Subcutaneous abdominal adipose tissue (tissue), 5 donors: ENCODE measurements at regions not wholly inside any gene's neighbourhood (a gene's known extent, or its start where the extent isn't known, plus 50 kb on each side); places are given as distances from the start of the nearest gene placed in this dataset.
"Not testable (repeated sequence)": the region's sequence is repeated elsewhere in the genome, so short reads cannot be mapped to it uniquely, and the experiment has no call there.

Experiments used
- H3K27ac ChIP-seq: one replicate; pipeline ENCODE4 v1.7.0; 2013; ENCODE audit warnings: low read depth, mild to moderate bottlenecking, inconsistent platforms, low read length, moderate library complexity
- H3K27me3 ChIP-seq, 5 donors: one replicate each; pipeline ENCODE4 v1.7.0; 2013; ENCODE audit warnings: low read length in 5 of 5, inconsistent platforms in 1 of 5; ENCODE audit not compliant: control insufficient read depth in 5 of 5, insufficient read depth in 4 of 5
- H3K36me3 ChIP-seq, 5 donors: one replicate each; pipeline ENCODE4 v1.7.0; 2013; ENCODE audit warnings: low read length in 5 of 5; ENCODE audit not compliant: control insufficient read depth in 5 of 5, insufficient read depth in 5 of 5
- H3K4me1 ChIP-seq, 5 donors: one replicate each; pipeline ENCODE4 v1.7.0; 2013; ENCODE audit warnings: low read length in 5 of 5, mild to moderate bottlenecking in 3 of 5, moderate library complexity in 1 of 5; ENCODE audit not compliant: control insufficient read depth in 5 of 5, insufficient read depth in 5 of 5
- H3K4me3 ChIP-seq, 5 donors: one replicate each; pipeline ENCODE4 v1.7.0; 2013; ENCODE audit warnings: low read length in 5 of 5, low read depth in 1 of 5
- H3K9ac ChIP-seq, 5 donors: one replicate each; pipeline ENCODE4 v1.7.0; 2013; ENCODE audit warnings: low read length in 5 of 5, mild to moderate bottlenecking in 4 of 5, moderate library complexity in 3 of 5
- H3K9me3 ChIP-seq, 5 donors: one replicate each; pipeline ENCODE4 v1.7.0; 2013; ENCODE audit warnings: low read length in 5 of 5; ENCODE audit not compliant: control insufficient read depth in 5 of 5
- donor health status: healthy.
- donor health status: healthy.
- donor health status: healthy.
- donor health status: healthy.
- donor health status: healthy.

DNA sequence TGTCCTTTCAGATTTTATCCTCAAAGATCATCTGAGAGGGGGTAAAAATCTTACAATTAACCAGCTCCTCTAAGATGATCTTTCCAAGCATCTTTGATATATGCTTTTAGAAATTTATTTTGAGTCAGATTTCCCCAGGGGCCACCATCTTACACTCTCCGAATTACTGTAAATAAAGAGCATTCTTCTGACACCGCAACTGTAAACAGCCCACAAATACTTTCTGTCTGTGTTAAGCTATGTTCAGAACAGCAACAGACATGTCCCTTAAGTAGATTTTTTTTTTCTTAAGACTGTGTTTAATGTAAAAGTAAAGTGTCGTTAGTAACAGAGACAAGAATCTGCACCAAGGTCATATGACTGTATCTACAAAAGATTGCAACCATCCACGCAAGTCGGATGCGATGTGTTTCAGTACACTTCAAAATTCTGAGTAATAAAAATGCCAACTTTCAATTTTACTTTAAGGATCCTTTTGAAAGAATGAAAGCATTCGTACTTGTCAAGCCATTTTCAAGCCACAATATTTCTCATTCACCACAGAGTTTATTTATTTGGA is 159.0 kb upstream of the KCNH8 start:
- Histone ChIP-seq H3K36me3 (no peaks in the 10 kb centered on the region), H3K27ac (no peak overlapping the region), H3K4me3 (no peak overlapping the region), H3K9me3 (no peaks in the 10 kb centered on the region), H3K4me1 (no peaks in the 10 kb centered on the region), H3K27me3 (peaks cover 0 to 2% (median 0%) of the 10 kb centered on the region in 5 donors), H3K9ac (no peak overlapping the region)

DNA sequence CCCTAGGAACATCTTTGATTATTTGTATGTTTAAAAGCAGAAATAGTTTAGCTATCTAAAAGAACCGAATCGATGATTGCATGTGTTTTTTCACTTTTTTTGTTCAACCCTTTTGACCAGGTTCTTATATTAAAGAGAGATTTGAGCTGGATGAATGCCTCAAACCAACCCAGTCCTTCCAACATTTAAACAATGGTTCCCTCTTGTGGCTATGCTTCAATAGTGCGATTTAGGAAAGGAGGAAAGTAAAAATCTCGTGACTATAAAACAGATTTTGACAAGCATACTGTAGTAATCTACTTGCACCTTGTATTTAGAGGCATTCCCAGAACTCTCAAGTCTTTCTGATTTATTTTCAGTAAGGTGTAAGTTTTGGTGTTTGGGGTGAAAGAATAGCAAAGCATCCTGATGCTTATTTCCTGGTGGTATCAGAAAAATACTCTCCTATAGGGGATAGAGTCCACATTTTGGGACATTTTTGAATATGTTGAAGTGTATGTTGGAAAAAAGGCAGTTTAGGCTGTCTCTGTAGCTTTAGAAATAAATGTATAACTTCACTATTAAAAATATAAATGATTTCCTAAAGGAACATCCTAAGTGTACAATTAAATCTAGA is 159.6 kb upstream of the KCNH8 start:
- Histone ChIP-seq H3K27ac (no peak overlapping the region), H3K4me3 (no peak overlapping the region)

DNA sequence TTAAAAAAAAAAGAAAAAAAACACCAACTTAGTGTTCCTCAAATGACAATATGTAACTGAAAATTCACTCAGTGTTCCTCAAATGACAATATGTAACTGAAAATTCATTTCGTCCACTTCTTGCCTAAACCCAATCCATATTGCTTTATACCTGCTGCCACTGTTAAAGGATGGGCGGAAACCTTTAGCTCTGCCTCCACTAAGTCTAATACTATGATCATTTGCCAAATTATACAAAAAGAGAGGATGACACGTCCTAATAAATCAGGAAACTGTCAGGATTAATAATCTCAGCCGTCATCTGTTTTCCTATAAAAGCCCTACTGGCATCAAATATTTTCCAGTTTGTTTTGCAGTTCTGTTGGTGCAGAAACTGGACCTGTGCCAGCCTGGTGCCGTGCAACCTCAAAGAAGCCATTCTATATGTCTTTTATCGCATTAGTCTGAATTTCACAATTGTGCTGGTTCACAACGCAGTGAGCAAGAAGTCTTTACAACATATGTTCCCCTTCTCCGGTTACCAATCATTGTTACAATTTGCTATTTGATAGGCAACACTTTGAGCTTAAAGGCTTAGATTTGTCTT is 160.4 kb upstream of the KCNH8 start:
- Histone ChIP-seq H3K36me3 (no peaks in the 10 kb centered on the region), H3K27me3 (peaks cover 0 to 2% (median 0%) of the 10 kb centered on the region in 5 donors), H3K9me3 (no peaks in the 10 kb centered on the region), H3K9ac (no peak overlapping the region), H3K4me3 (no peak overlapping the region), H3K27ac (no peak overlapping the region), H3K4me1 (peaks cover 0 to under 1% (median 0%) of the 10 kb centered on the region in 5 donors)

More for the DNA sequence above, 159.6 kb upstream of the KCNH8 start:
- Histone ChIP-seq H3K9ac (no peak overlapping the region), H3K4me1 (no peaks in the 10 kb centered on the region), H3K27me3 (peaks cover 0 to 2% (median 0%) of the 10 kb centered on the region in 5 donors), H3K9me3 (no peaks in the 10 kb centered on the region), H3K36me3 (no peaks in the 10 kb centered on the region)

DNA sequence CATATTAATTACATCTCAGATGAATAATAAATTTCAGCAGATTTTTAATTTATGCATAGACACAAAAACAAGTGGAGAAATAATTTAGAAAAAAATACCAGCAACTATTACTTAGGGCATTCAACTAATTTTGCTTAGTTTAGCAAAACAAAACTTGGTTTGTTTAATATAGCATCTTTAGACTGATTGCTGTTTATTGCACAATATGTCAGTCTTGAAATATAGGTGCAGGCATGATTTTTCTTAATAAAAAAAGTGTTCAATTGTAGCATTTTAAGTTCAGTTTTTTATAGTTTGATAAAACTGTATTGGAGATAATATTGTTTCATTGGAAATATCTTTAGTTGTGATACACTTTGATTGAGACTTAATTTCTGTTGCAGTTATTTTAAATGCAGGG is 161.2 kb upstream of the KCNH8 start:
- Histone ChIP-seq H3K27me3 (peaks cover 0 to 2% (median 0%) of the 10 kb centered on the region in 5 donors), H3K27ac (no peak overlapping the region), H3K36me3 (no peaks in the 10 kb centered on the region), H3K9ac (no peak overlapping the region), H3K4me3 (no peak overlapping the region), H3K9me3 (peaks cover 0 to 6% (median 0%) of the 10 kb centered on the region in 5 donors), H3K4me1 (peaks cover 0 to 4% (median 0%) of the 10 kb centered on the region in 5 donors)

DNA sequence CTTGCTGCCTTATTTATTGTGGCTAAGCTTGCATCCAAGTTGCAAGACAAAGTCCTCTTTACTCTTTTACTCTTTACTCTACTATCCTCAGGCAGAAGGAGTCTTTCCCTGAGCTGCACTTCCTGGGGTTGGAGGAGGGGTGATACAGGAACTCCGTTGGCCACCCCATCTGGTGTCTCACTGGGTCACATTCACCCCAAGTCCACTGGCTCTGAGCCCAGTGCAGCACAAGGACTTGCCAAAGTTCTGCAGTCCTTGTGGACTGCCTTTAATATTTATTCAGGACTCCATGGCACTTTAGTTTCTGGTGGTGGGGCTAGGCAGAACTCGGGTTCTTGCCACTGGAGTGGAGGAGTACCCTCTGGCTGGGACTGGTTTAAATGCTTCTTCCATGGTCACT is 165.4 kb upstream of the KCNH8 start:
- H3K36me3 ChIP-seq = no peaks in the 10 kb centered on the region
- H3K27me3 ChIP-seq = peaks cover 0 to 2% (median 0%) of the 10 kb centered on the region in 5 donors
- peaks cover 0 to 6% (median 0%) of the 10 kb centered on the region in 5 donors for H3K9me3 ChIP-seq
- peaks cover 0 to 4% (median 0%) of the 10 kb centered on the region in 5 donors for H3K4me1 ChIP-seq
- H3K4me3 ChIP-seq = no peak overlapping the region
- no peak overlapping the region for H3K27ac ChIP-seq
- H3K9ac ChIP-seq = no peak overlapping the region

DNA sequence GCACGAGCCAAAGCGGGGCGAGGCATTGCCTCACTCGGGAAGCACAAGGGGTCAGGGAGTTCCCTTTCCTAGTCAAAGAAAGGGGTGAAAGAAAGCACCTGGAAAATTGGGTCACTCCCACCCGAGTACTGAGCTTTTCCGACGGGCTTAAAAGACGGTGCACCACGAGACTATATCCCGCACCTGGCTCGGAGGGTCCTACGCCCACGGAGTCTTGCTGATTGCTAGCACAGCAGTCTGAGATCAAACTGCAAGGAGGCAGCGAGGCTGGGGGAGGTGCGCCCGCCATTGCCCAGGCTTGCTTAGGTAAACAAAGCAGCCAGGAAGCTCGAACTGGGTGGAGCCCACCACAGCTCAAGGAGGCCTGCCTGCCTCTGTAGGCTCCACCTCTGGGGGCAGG is 172.2 kb upstream of the KCNH8 start:
- not testable (repeated sequence) for H3K9ac ChIP-seq, H3K9me3 ChIP-seq, H3K27ac ChIP-seq, H3K4me3 ChIP-seq, H3K4me1 ChIP-seq, H3K36me3 ChIP-seq, H3K27me3 ChIP-seq

DNA sequence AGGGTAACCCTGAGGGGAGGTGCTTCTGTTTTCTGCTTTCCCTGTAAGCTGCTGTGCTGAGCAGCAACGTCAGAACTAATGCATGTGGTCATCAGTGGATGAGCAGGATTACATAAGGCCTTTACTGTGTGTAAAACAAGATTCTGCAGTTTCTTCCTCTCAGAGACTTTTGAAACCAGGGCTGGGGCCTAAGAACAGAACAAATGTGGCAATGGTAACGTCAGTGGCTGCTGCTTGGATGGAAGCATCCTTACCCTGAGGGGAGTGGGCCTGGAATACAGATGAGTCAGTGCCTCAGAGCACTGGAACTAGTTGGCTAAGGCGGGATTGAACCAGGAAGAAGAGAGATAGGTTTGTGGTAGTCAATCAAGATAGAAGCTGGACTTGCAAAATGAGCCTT is 180.2 kb upstream of the KCNH8 start:
- H3K36me3 ChIP-seq = no peaks in the 10 kb centered on the region
- H3K27me3 ChIP-seq = no peaks in the 10 kb centered on the region
- H3K4me1 ChIP-seq = no peaks in the 10 kb centered on the region
- H3K4me3 ChIP-seq = no peak overlapping the region
- H3K27ac ChIP-seq = no peak overlapping the region
- no peak overlapping the region for H3K9ac ChIP-seq
- peaks cover 0 to 3% (median 0%) of the 10 kb centered on the region in 5 donors for H3K9me3 ChIP-seq

DNA sequence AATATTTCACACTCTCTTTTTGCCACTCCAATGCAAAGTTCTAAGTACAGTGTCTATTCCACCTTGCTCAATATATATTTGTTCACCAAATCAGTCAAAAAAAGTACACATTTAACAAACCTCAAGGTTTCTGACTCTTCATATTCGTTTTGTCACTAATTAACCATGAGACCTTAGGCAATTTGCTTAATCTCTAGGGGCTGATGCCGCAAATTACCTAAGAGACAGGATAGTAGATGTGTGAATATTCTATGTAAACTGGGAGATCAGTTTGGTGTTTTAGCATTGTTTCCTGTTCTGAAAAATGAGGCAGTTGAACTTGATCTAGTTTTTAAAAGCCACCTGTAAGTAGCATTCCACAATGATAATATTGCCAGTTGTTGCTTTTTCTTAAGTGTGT is 182.5 kb upstream of the KCNH8 start:
- H3K27ac ChIP-seq = no peak overlapping the region
- H3K9ac ChIP-seq = no peak overlapping the region
- H3K4me3 ChIP-seq = no peak overlapping the region
- no peaks in the 10 kb centered on the region for H3K36me3 ChIP-seq
- H3K4me1 ChIP-seq = no peaks in the 10 kb centered on the region
- no peaks in the 10 kb centered on the region for H3K27me3 ChIP-seq
- H3K9me3 ChIP-seq = peaks cover 0 to 3% (median 0%) of the 10 kb centered on the region in 5 donors

DNA sequence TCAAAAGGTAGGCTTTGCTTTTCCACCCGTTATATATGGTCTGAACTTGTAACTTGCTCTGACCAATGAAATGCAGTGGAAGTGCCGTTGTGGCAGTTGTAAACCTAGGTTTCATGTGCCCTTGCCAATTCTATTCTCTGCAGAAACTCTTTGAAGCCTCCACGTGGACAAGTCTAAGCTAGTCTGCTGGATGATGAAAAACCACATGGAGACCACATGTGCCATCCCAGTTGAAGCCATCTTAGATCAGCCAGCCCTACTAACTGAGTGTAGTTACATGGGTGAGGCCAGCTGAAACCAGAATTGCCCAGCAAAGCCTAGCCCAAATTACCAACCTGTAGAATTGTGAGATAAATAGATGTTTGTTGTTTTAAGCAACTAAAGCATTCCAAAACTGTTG is 183.7 kb upstream of the KCNH8 start:
- no peaks in the 10 kb centered on the region for H3K4me1 ChIP-seq
- peaks cover 0 to 3% (median 0%) of the 10 kb centered on the region in 5 donors for H3K9me3 ChIP-seq
- H3K9ac ChIP-seq = no peak overlapping the region
- H3K27me3 ChIP-seq = no peaks in the 10 kb centered on the region
- H3K4me3 ChIP-seq = no peak overlapping the region
- H3K27ac ChIP-seq = no peak overlapping the region
- no peaks in the 10 kb centered on the region for H3K36me3 ChIP-seq

DNA sequence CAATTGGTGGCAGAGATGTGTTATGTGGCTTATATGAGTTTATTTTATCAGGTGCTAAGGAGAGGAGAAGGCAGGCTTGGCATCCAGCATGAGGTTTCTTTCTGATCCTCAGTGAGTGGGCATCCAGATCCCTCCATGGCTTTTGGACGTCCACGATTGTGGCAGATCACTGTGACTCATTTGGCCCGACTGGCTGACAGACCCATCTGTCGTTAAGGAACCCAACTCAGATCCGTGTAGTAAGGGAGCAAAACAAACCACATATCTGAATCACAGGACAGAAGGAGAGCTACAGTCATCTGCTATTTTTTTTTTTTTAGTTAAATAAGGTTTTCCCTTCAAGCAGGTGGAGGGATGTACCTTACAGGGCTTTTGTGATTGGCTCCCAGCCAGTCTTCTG is 197.0 kb upstream of the KCNH8 start:
- no peak overlapping the region for H3K9ac ChIP-seq
- no peaks in the 10 kb centered on the region for H3K9me3 ChIP-seq
- H3K27ac ChIP-seq = no peak overlapping the region
- H3K4me1 ChIP-seq = no peaks in the 10 kb centered on the region
- no peak overlapping the region for H3K4me3 ChIP-seq
- no peaks in the 10 kb centered on the region for H3K27me3 ChIP-seq
- H3K36me3 ChIP-seq = no peaks in the 10 kb centered on the region
